Right atrium auricular region (tissue), 2 donors: ENCODE measurements at regions not wholly inside any gene's neighbourhood (a gene's known extent, or its start where the extent isn't known, plus 50 kb on each side); places are given as distances from the start of the nearest gene placed in this dataset.

Source experiments
- DNase-seq: peaks from one replicate; pipeline ENCODE4 v3.0.0-alpha.2; 2019; ENCODE audit warnings: low spot score
- H3K27ac ChIP-seq, 2 donors: fragments of 200-600 bp; sonication (generic); 1 replicate in 1 of 2; 2 replicates in 1 of 2; pipeline ENCODE4 v1.5.1; 2016 to 2019
- H3K27me3 ChIP-seq, 2 donors: fragments of 200-600 bp; sonication (generic); one replicate each; pipeline versions ENCODE4 v1.5.1 to v1.6.0; 2017 to 2019
- H3K36me3 ChIP-seq: fragments of 200-600 bp; sonication (generic); one replicate; pipeline ENCODE4 v1.5.1; 2016
- H3K4me1 ChIP-seq, 2 donors: fragments of 200-600 bp; sonication (generic); one replicate each; pipeline versions ENCODE4 v1.5.1 to v1.6.0; 2017 to 2019
- H3K4me3 ChIP-seq, 2 donors: fragments of 200-600 bp; sonication (generic); 1 replicate in 1 of 2; 2 replicates in 1 of 2; pipeline ENCODE4 v1.5.1; 2017 to 2019; ENCODE audit warnings: mild to moderate bottlenecking in 1 of 2, moderate library complexity in 1 of 2
- H3K9me3 ChIP-seq, 2 donors: fragments of 200-600 bp; sonication (generic); one replicate each; pipeline ENCODE4 v1.5.1; 2019
- CTCF ChIP-seq, 2 donors: fragments of 200-600 bp; sonication (generic); IDR thresholded peaks; one replicate each; pipeline ENCODE4 v1.5.1; 2019; ENCODE audit warnings: antibody characterized with exemption in 2 of 2

GRCh38 chr17:59511726-59512125, 53.7 kb upstream of the DHX40 start:
- no peaks in the 10 kb centered on the region for H3K9me3 ChIP-seq
- H3K4me3 ChIP-seq = no peak overlapping the region
- H3K4me1 ChIP-seq = peaks cover 0 to 13% of the 10 kb centered on the region in 2 donors
- no peaks in the 10 kb centered on the region for H3K36me3 ChIP-seq
- no peak overlapping the region for H3K27ac ChIP-seq
- no peaks in the 10 kb centered on the region for H3K27me3 ChIP-seq
- no peak for TF ChIP-seq CTCF (IDR thresholded peaks at IDR 0.05)
- DNase-seq = no peak

- Histone ChIP-seq H3K27ac (no peak overlapping the region), H3K9me3 (no peaks in the 10 kb centered on the region), H3K27me3 (no peaks in the 10 kb centered on the region), H3K36me3 (no peaks in the 10 kb centered on the region), H3K4me1 (peaks cover 0 to 13% of the 10 kb centered on the region in 2 donors), H3K4me3 (no peak overlapping the region)
- no peak for TF ChIP-seq CTCF (IDR thresholded peaks at IDR 0.05)
- DNase-seq = no peak
Measured at GRCh38 chr17:59512844-59513385, 52.5 kb upstream of the DHX40 start.

- H3K36me3 ChIP-seq = no peaks in the 10 kb centered on the region
- H3K4me3 ChIP-seq = no peak overlapping the region
- H3K27ac ChIP-seq = no peak overlapping the region
- no peaks in the 10 kb centered on the region for H3K27me3 ChIP-seq
- peaks cover 0 to 13% of the 10 kb centered on the region in 2 donors for H3K4me1 ChIP-seq
- no peaks in the 10 kb centered on the region for H3K9me3 ChIP-seq
- TF ChIP-seq CTCF (IDR thresholded peaks at IDR 0.05) = no peak
- peak; percentile 77 for DNase-seq
Measured at GRCh38 chr17:59513934-59514841, 51.2 kb upstream of the DHX40 start.
